ENCODE measurements at regions not wholly inside any gene's neighbourhood (a gene's known extent, or its start where the extent isn't known, plus 50 kb on each side); places are given as distances from the start of the nearest gene placed in this dataset.

DNA sequence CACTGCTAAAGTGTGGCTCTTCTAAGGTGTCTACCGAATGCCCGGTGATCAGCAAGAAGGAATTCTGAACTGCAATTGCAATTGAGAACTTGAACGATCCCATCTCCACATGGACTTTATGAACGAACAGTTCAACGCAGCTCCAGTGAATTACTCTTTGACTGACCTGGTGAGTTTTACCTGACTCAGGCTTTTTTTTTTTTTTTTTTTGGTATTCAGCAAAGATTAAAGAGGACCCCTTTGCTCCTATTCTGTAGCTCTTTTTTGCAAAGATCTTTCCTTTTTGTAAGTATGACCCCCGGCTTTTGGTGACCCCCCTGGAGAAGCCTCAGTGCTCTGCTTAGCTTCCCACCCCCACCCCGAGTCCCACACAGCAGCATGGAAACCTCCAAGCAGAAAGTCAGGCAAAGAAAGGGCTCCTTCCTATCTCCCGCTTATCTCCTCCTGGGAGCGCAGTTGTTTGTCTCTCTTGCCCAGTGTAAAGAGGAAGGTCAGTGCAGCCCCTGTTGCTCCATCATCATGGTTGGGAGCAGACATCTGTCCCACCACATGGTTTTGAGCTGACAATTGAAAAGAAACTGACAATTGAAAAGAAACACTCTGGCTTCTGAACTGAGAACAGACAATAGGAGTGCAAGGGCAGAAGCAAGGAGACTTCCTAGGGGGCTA lies 72.1 kb upstream of the DIO3 start:
- Mint-ChIP-seq H3K4me3 (no peak overlapping the region), H3K27ac (no peak overlapping the region), H3K36me3 (ENCODE audit: insufficient read depth) (no peaks in the 10 kb centered on the region), H3K4me1 (ENCODE audit: low read depth in 2 of 2) (no peaks in the 10 kb centered on the region), H3K9me3 (peaks cover 0 to 4% of the 10 kb centered on the region in 2 donors), H3K27me3 (peaks cover 43 to 58% of the 10 kb centered on the region in 2 donors)
- ATAC-seq (replicated peaks) (no peak), DNase-seq (no peak)

DNA sequence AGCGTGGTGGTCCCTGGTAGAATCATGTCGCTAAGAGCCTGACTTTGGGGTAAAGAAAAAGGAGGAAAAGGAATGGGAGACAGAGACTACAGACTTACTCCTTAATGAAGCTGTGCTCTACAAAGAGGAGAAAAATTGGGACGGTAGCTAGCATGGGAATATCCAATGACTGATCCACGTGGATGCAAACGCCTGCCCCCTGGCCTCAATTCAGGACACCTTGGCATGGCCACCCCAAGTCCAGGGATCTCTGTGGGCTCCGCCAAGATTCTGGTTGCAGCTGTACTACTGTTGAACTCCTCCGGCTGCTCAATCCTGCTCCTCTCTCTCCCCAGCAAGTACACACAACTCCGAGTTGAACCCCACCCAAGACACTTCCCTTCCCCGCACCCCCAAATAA lies 70.5 kb upstream of the DIO3 start:
- no peaks in the 10 kb centered on the region for H3K36me3 Mint-ChIP-seq (ENCODE audit: insufficient read depth)
- H3K27ac Mint-ChIP-seq = no peak overlapping the region
- H3K4me1 Mint-ChIP-seq (ENCODE audit: low read depth in 2 of 2) = no peaks in the 10 kb centered on the region
- DNase-seq = no peak
- no peak for ATAC-seq (replicated peaks)
- peaks cover 0 to 3% of the 10 kb centered on the region in 2 donors for H3K9me3 Mint-ChIP-seq
- no peak overlapping the region for H3K4me3 Mint-ChIP-seq
- peaks cover 43 to 56% of the 10 kb centered on the region in 2 donors for H3K27me3 Mint-ChIP-seq

DNA sequence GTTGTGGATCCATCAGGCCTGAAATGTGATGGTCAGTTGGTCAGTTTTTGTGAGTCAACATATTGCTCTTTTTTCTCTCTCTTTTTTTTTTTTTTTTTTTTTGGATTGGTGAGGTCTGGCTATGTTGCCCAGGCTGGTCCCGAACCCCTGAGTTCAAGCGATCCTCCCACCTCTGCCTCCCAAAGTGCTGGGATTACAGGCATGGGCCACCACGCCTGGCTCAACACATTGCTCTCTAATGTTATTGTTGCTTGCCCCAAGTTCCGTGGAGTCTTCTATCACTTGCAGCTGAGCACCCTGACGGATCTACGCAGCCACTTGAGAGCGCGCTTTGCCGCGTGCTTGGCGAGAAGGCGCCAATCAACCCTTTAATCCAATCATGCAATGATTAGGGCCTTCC lies 69.5 kb upstream of the DIO3 start:
- DNase-seq (no peak), ATAC-seq (replicated peaks) (no peak)
- Mint-ChIP-seq H3K27ac (no peak overlapping the region), H3K4me1 (ENCODE audit: low read depth in 2 of 2) (no peaks in the 10 kb centered on the region), H3K4me3 (no peak overlapping the region), H3K9me3 (peaks cover 0 to under 1% of the 10 kb centered on the region in 2 donors), H3K27me3 (peaks cover 44 to 59% of the 10 kb centered on the region in 2 donors), H3K36me3 (ENCODE audit: insufficient read depth) (no peaks in the 10 kb centered on the region)

GRCh38 chr14:101492716-101493115 lies 68.6 kb upstream of the DIO3 start:
- DNase-seq (no peak), ATAC-seq (replicated peaks) (no peak)
- Mint-ChIP-seq H3K36me3 (ENCODE audit: insufficient read depth) (no peaks in the 10 kb centered on the region), H3K9me3 (no peaks in the 10 kb centered on the region), H3K27me3 (peaks cover 53 to 68% of the 10 kb centered on the region in 2 donors), H3K4me1 (ENCODE audit: low read depth in 2 of 2) (no peaks in the 10 kb centered on the region), H3K4me3 (no peak overlapping the region), H3K27ac (no peak overlapping the region)

GRCh38 chr14:101494826-101495225 lies 66.5 kb upstream of the DIO3 start:
- H3K4me1 Mint-ChIP-seq (ENCODE audit: low read depth in 2 of 2) = no peaks in the 10 kb centered on the region
- no peak overlapping the region for H3K4me3 Mint-ChIP-seq
- peaks cover 55 to 69% of the 10 kb centered on the region in 2 donors for H3K27me3 Mint-ChIP-seq
- DNase-seq = no peak
- no peak for ATAC-seq (replicated peaks)
- no peak overlapping the region for H3K27ac Mint-ChIP-seq
- no peaks in the 10 kb centered on the region for H3K9me3 Mint-ChIP-seq
- H3K36me3 Mint-ChIP-seq (ENCODE audit: insufficient read depth) = no peaks in the 10 kb centered on the region

GRCh38 chr14:101495284-101495683 lies 66.0 kb upstream of the DIO3 start:
- H3K27ac Mint-ChIP-seq = no peak overlapping the region
- H3K4me1 Mint-ChIP-seq (ENCODE audit: low read depth in 2 of 2) = no peaks in the 10 kb centered on the region
- DNase-seq (no peak), ATAC-seq (replicated peaks) (no peak)
- H3K36me3 Mint-ChIP-seq (ENCODE audit: insufficient read depth) = no peaks in the 10 kb centered on the region
- no peaks in the 10 kb centered on the region for H3K9me3 Mint-ChIP-seq
- peaks cover 56 to 69% of the 10 kb centered on the region in 2 donors for H3K27me3 Mint-ChIP-seq
- no peak overlapping the region for H3K4me3 Mint-ChIP-seq

- Mint-ChIP-seq H3K27me3 (peaks cover 48 to 69% of the 10 kb centered on the region in 2 donors), H3K27ac (no peak overlapping the region), H3K4me3 (no peak overlapping the region), H3K9me3 (no peaks in the 10 kb centered on the region), H3K4me1 (ENCODE audit: low read depth in 2 of 2) (peaks cover 0 to under 1% of the 10 kb centered on the region in 2 donors), H3K36me3 (ENCODE audit: insufficient read depth) (no peaks in the 10 kb centered on the region)
- DNase-seq (no peak), ATAC-seq (replicated peaks) (no peak)
These were observed 65.2 kb upstream of the DIO3 start for GRCh38 chr14:101495827-101496775.

GRCh38 chr14:101496776-101497683 lies 64.3 kb upstream of the DIO3 start:
- no peak overlapping the region for H3K4me3 Mint-ChIP-seq
- peaks cover 0 to 2% of the 10 kb centered on the region in 2 donors for H3K4me1 Mint-ChIP-seq (ENCODE audit: low read depth in 2 of 2)
- no peaks in the 10 kb centered on the region for H3K36me3 Mint-ChIP-seq (ENCODE audit: insufficient read depth)
- H3K27me3 Mint-ChIP-seq = peaks cover 41 to 69% of the 10 kb centered on the region in 2 donors
- H3K9me3 Mint-ChIP-seq = no peaks in the 10 kb centered on the region
- ATAC-seq (replicated peaks) = no peak
- no peak for DNase-seq
- H3K27ac Mint-ChIP-seq = no peak overlapping the region

GRCh38 chr14:101497684-101498525 lies 63.4 kb upstream of the DIO3 start:
- ATAC-seq (replicated peaks) (no peak), DNase-seq (no peak)
- no peak overlapping the region for H3K27ac Mint-ChIP-seq
- H3K4me3 Mint-ChIP-seq = no peak overlapping the region
- no peaks in the 10 kb centered on the region for H3K9me3 Mint-ChIP-seq
- peaks cover 41 to 69% of the 10 kb centered on the region in 2 donors for H3K27me3 Mint-ChIP-seq
- peaks cover 0 to 2% of the 10 kb centered on the region in 2 donors for H3K4me1 Mint-ChIP-seq (ENCODE audit: low read depth in 2 of 2)
- no peaks in the 10 kb centered on the region for H3K36me3 Mint-ChIP-seq (ENCODE audit: insufficient read depth)

GRCh38 chr14:101498526-101498860 lies 62.8 kb upstream of the DIO3 start:
- DNase-seq (no peak), ATAC-seq (replicated peaks) (no peak)
- Mint-ChIP-seq H3K4me3 (no peak overlapping the region), H3K27me3 (peaks cover 41 to 71% of the 10 kb centered on the region in 2 donors), H3K4me1 (ENCODE audit: low read depth in 2 of 2) (peaks cover 0 to 2% of the 10 kb centered on the region in 2 donors), H3K36me3 (ENCODE audit: insufficient read depth) (no peaks in the 10 kb centered on the region), H3K9me3 (no peaks in the 10 kb centered on the region), H3K27ac (no peak overlapping the region)

GRCh38 chr14:101499080-101499479 lies 62.2 kb upstream of the DIO3 start:
- H3K27me3 Mint-ChIP-seq = peaks cover 43 to 71% of the 10 kb centered on the region in 2 donors
- H3K4me3 Mint-ChIP-seq = no peak overlapping the region
- H3K4me1 Mint-ChIP-seq (ENCODE audit: low read depth in 2 of 2) = peaks cover 0 to 2% of the 10 kb centered on the region in 2 donors
- peaks cover 0 to 6% of the 10 kb centered on the region in 2 donors for H3K9me3 Mint-ChIP-seq
- DNase-seq = no peak
- H3K36me3 Mint-ChIP-seq (ENCODE audit: insufficient read depth) = no peaks in the 10 kb centered on the region
- no peak for ATAC-seq (replicated peaks)
- H3K27ac Mint-ChIP-seq = no peak overlapping the region

DNA sequence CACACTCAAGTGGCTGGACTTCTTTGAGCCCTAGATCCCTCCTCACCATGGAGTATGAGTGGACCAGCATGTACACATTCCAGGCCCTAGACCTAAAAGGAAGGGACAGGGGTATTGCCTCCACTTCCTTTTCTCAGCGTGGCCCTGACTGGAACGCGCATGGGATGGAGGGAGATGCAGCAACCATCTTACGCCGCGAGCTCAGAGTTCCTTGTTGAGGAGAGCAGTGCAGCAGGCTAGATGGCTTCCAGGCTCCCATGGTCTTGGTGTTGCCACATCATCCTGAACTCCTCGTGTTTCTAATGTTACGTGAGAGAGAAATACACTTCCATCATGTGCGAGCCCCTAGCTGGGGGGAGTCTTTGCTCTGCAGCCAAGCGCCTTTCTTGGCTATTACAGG lies 61.8 kb upstream of the DIO3 start:
- Mint-ChIP-seq H3K27ac (no peak overlapping the region), H3K4me3 (no peak overlapping the region), H3K27me3 (peaks cover 46 to 75% of the 10 kb centered on the region in 2 donors), H3K36me3 (ENCODE audit: insufficient read depth) (no peaks in the 10 kb centered on the region), H3K9me3 (peaks cover 0 to 7% of the 10 kb centered on the region in 2 donors), H3K4me1 (ENCODE audit: low read depth in 2 of 2) (peaks cover 0 to 2% of the 10 kb centered on the region in 2 donors)
- DNase-seq (no peak), ATAC-seq (replicated peaks) (no peak)
